ENCODE measurements at regions not wholly inside any gene's neighbourhood (a gene's known extent, or its start where the extent isn't known, plus 50 kb on each side); places are given as distances from the start of the nearest gene placed in this dataset.
A peak's percentile ranks its signal among the peaks of the same experiment; 100 is the strongest.

DNA sequence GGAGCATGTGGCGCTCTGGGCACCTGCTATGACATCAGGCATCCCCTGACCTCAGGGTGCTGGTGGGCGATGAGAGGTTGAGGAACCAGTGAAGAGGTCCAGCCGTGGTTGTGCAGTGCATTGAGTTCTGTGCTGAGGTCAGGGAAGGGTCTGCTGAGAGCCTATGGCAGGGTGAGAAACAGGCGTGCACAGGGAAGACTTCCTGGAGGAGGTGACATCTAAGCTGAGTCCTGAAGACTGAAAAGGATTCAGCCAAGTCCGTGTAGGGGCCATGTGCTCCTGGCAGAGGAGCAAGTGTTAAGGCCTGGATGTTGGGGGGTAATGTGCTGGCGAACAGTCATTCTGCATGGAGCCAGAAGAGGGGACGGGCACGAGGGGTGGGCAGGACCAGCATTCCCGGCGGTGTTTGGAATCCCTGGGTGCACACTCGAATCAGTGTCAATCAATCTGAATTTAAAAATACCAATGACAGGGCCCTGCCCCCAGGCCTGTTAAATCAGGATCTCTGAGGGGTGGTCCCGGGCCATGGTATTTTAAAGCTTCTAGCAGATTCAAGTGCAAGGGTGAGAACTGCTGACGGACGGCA lies 65.8 kb upstream of the CIBAR2 start:
- H3K9me1 ChIP-seq (ENCODE audit: insufficient read depth, low read length) = peaks cover 14% of the 10 kb centered on the region
- no TSS peak for BruUV-seq (replicated peaks)
- no peaks in the 10 kb centered on the region for H3K27me3 ChIP-seq (ENCODE audit: control insufficient read depth, insufficient read depth, low read length)
- no peak overlapping the region for H3K4me2 ChIP-seq (ENCODE audit: low read depth, low read length)
- ATAC-seq (ENCODE audit: low read depth) = no peak
- ChIA-PET POLR2A (ENCODE audit: unreplicated experiment) (no interaction called here), CTCF (no interaction called here)
- TF ChIP-seq, protein P1, sequence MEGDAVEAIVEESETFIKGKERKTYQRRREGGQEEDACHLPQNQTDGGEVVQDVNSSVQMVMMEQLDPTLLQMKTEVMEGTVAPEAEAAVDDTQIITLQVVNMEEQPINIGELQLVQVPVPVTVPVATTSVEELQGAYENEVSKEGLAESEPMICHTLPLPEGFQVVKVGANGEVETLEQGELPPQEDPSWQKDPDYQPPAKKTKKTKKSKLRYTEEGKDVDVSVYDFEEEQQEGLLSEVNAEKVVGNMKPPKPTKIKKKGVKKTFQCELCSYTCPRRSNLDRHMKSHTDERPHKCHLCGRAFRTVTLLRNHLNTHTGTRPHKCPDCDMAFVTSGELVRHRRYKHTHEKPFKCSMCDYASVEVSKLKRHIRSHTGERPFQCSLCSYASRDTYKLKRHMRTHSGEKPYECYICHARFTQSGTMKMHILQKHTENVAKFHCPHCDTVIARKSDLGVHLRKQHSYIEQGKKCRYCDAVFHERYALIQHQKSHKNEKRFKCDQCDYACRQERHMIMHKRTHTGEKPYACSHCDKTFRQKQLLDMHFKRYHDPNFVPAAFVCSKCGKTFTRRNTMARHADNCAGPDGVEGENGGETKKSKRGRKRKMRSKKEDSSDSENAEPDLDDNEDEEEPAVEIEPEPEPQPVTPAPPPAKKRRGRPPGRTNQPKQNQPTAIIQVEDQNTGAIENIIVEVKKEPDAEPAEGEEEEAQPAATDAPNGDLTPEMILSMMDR (conservative IDR thresholded peaks at IDR 0.05; ENCODE audit: low read depth, low read length) = no peak
- no peak for TF ChIP-seq MXI1 (IDR thresholded peaks at IDR 0.05; ENCODE audit: borderline replicate concordance, low read depth, low read length)
- TF ChIP-seq MAFK (IDR thresholded peaks at IDR 0.05; ENCODE audit: low read depth, low read length) = no peak
- TF ChIP-seq SMC3 (IDR thresholded peaks at IDR 0.05; ENCODE audit: low read depth, low read length) = no peak
- TF ChIP-seq, protein P2, sequence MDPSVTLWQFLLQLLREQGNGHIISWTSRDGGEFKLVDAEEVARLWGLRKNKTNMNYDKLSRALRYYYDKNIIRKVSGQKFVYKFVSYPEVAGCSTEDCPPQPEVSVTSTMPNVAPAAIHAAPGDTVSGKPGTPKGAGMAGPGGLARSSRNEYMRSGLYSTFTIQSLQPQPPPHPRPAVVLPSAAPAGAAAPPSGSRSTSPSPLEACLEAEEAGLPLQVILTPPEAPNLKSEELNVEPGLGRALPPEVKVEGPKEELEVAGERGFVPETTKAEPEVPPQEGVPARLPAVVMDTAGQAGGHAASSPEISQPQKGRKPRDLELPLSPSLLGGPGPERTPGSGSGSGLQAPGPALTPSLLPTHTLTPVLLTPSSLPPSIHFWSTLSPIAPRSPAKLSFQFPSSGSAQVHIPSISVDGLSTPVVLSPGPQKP (IDR thresholded peaks at IDR 0.05; ENCODE audit: borderline replicate concordance, low read depth, low read length) = no peak
- TF ChIP-seq, protein P3, sequence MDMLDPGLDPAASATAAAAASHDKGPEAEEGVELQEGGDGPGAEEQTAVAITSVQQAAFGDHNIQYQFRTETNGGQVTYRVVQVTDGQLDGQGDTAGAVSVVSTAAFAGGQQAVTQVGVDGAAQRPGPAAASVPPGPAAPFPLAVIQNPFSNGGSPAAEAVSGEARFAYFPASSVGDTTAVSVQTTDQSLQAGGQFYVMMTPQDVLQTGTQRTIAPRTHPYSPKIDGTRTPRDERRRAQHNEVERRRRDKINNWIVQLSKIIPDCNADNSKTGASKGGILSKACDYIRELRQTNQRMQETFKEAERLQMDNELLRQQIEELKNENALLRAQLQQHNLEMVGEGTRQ (IDR thresholded peaks at IDR 0.05; ENCODE audit: low read depth, low read length) = no peak
- peaks cover 24% of the 10 kb centered on the region for H3K36me3 ChIP-seq (ENCODE audit: control insufficient read depth, insufficient read depth, low read length)
- H2BK5ac ChIP-seq (ENCODE audit: low read depth, low read length, poor library complexity, severe bottlenecking) = no peak overlapping the region
- H4K8ac ChIP-seq (ENCODE audit: low read depth in 2 of 2, low read length in 2 of 2) = peak overlapping the region in 1 of 2 experiments; percentile 4; a peak in 1 of 4 replicates
- H2BK20ac ChIP-seq (ENCODE audit: low read depth, low read length) = no peak overlapping the region
- peak overlapping the region; percentile 19; the same call in 1 of the 2 replicates for H3K4ac ChIP-seq (ENCODE audit: low read depth, low read length)
- H3K4me3 ChIP-seq (ENCODE audit: insufficient read depth, low read depth, low read length) = no peak overlapping the region
- H3K9ac ChIP-seq (ENCODE audit: low read depth, low read length) = no peak overlapping the region
- no peak for DNase-seq
- peaks cover 75% of the 10 kb centered on the region for H4K20me1 ChIP-seq (ENCODE audit: insufficient read depth, low read length)
- 82% methylated on average over 7 of the region's 14 CpGs; no CpG with 5 or more reads in 1 of the 2 experiments for WGBS, 2 experiments (ENCODE audit: extremely low coverage in 2 of 2, insufficient read length in 1 of 2)
- H3K23ac ChIP-seq (ENCODE audit: low read depth, low read length) = no peak overlapping the region
- H3K27ac ChIP-seq (ENCODE audit: insufficient read depth, low read length) = no peak overlapping the region
- H3K14ac ChIP-seq (replicated peaks; ENCODE audit: low read depth, low read length) = 0 out of 2 replicates have a peak overlapping the region, but pooled peaks have one; percentile 14
- no peaks in the 10 kb centered on the region for H3K9me3 ChIP-seq (ENCODE audit: control insufficient read depth, insufficient read depth, low read length)
- H4K91ac ChIP-seq (ENCODE audit: insufficient read depth, low read depth, low read length) = no peak overlapping the region
- no peak overlapping the region for H2BK15ac ChIP-seq (ENCODE audit: low read depth, low read length)
- H3K4me1 ChIP-seq (ENCODE audit: control insufficient read depth, insufficient read depth, low read length) = peaks cover 28% of the 10 kb centered on the region
- in situ Hi-C loops (cut with MboI; ENCODE audit: low sequenced_read_pairs) (no loop called here), dilution Hi-C loops (cut with HindIII; ENCODE audit: low sequenced_read_pairs, unreplicated experiment) (no loop called here), intact Hi-C loops (cut with micrococcal nuclease) (no loop called here)
- H2BK120ac ChIP-seq (ENCODE audit: low read depth, low read length) = no peak overlapping the region
- no peak overlapping the region for H3K56ac ChIP-seq (ENCODE audit: extremely low read depth, insufficient read depth, low read length)
- H2AK5ac ChIP-seq (ENCODE audit: low read depth, low read length) = peak overlapping the region; percentile 38; the same call in 1 of the 2 replicates
- no peak overlapping the region for H4K5ac ChIP-seq (ENCODE audit: low read depth, low read length)
- no peak overlapping the region for H2AFZ ChIP-seq (replicated peaks; ENCODE audit: low read length, poor library complexity)
- no peak overlapping the region for H3K18ac ChIP-seq (ENCODE audit: low read depth, low read length)
- H3K79me1 ChIP-seq (ENCODE audit: low read depth in 1 of 2, low read length in 2 of 2) = peaks cover 26 to 96% of the 10 kb centered on the region in 2 experiments
- peak overlapping the region; percentile 6 for H2AK9ac ChIP-seq (replicated peaks; ENCODE audit: low read depth, low read length, poor library complexity)

Data from IMR-90 (cell line).